BE2C (cell line): ENCODE measurements at regions not wholly inside any gene's neighbourhood (a gene's known extent, or its start where the extent isn't known, plus 50 kb on each side); places are given as distances from the start of the nearest gene placed in this dataset.

Source experiments
- DNase-seq: peaks from one replicate; pipeline ENCODE4 v3.0.0-alpha.2; 2020
- H3K27me3 ChIP-seq: fragments of 250-450 bp; sonication (Bioruptor Pico); 2 replicates; pipeline ENCODE4 v1.5.1; 2020; ENCODE audit warnings: mild to moderate bottlenecking
- H3K36me3 ChIP-seq: fragments of 250-450 bp; sonication (Bioruptor Pico); 2 replicates; pipeline ENCODE4 v1.5.1; 2020; ENCODE audit warnings: mild to moderate bottlenecking
- H3K4me1 ChIP-seq: fragments of 250-450 bp; sonication (Bioruptor Pico); 2 replicates; pipeline ENCODE4 v1.5.1; 2020
- H3K4me3 ChIP-seq: 2 replicates; pipeline ENCODE4 v1.5.1; 2011; ENCODE audit warnings: low read depth, low read length
- H3K9me3 ChIP-seq: fragments of 250-450 bp; sonication (Bioruptor Pico); 2 replicates; pipeline ENCODE4 v1.5.1; 2020
- CTCF ChIP-seq: IDR thresholded peaks from 2 replicates; pipeline ENCODE4 v1.5.1; 2012; ENCODE audit warnings: mild to moderate bottlenecking, low read depth, low read length

GRCh38 chr13:47499358-47500150 is 501.5 kb downstream of the SUCLA2 start:
- Histone ChIP-seq H3K4me1 (no peaks in the 10 kb centered on the region), H3K36me3 (no peaks in the 10 kb centered on the region), H3K4me3 (no peak overlapping the region), H3K9me3 (no peaks in the 10 kb centered on the region), H3K27me3 (no peaks in the 10 kb centered on the region)
- no peak for TF ChIP-seq CTCF
- no peak for DNase-seq

GRCh38 chr13:47484548-47484947 is 516.5 kb downstream of the SUCLA2 start:
- Histone ChIP-seq H3K36me3 (no peaks in the 10 kb centered on the region), H3K9me3 (no peaks in the 10 kb centered on the region), H3K27me3 (no peaks in the 10 kb centered on the region), H3K4me3 (no peak overlapping the region), H3K4me1 (no peaks in the 10 kb centered on the region)
- no peak for DNase-seq
- TF ChIP-seq CTCF, result no peak

GRCh38 chr13:47481536-47481935 is 519.5 kb downstream of the SUCLA2 start:
- H3K27me3 ChIP-seq, result no peaks in the 10 kb centered on the region
- no peak for DNase-seq
- H3K9me3 ChIP-seq, result no peaks in the 10 kb centered on the region
- no peaks in the 10 kb centered on the region for H3K4me1 ChIP-seq
- no peaks in the 10 kb centered on the region for H3K36me3 ChIP-seq
- TF ChIP-seq CTCF, result no peak
- H3K4me3 ChIP-seq, result no peak overlapping the region

- no peaks in the 10 kb centered on the region for H3K27me3 ChIP-seq
- H3K4me3 ChIP-seq, result no peak overlapping the region
- no peak for TF ChIP-seq CTCF
- no peak for DNase-seq
- H3K36me3 ChIP-seq, result no peaks in the 10 kb centered on the region
- H3K9me3 ChIP-seq, result no peaks in the 10 kb centered on the region
- no peaks in the 10 kb centered on the region for H3K4me1 ChIP-seq
Measured at GRCh38 chr13:47480951-47481350, 520.1 kb downstream of the SUCLA2 start.

- no peak for TF ChIP-seq CTCF
- no peak overlapping the region for H3K4me3 ChIP-seq
- H3K36me3 ChIP-seq, result no peaks in the 10 kb centered on the region
- no peaks in the 10 kb centered on the region for H3K9me3 ChIP-seq
- H3K4me1 ChIP-seq, result no peaks in the 10 kb centered on the region
- DNase-seq, result no peak
- no peaks in the 10 kb centered on the region for H3K27me3 ChIP-seq
Measured at GRCh38 chr13:47480121-47480520, 521.0 kb downstream of the SUCLA2 start.

- no peaks in the 10 kb centered on the region for H3K9me3 ChIP-seq
- H3K36me3 ChIP-seq, result no peaks in the 10 kb centered on the region
- H3K4me1 ChIP-seq, result no peaks in the 10 kb centered on the region
- H3K4me3 ChIP-seq, result no peak overlapping the region
- no peak for DNase-seq
- no peak for TF ChIP-seq CTCF
- no peaks in the 10 kb centered on the region; the same call in 1 of the 2 replicates for H3K27me3 ChIP-seq
Measured at GRCh38 chr13:47478985-47479384, 522.1 kb downstream of the SUCLA2 start.
